Panc1 (cell line): ENCODE measurements at regions not wholly inside any gene's neighbourhood (a gene's known extent, or its start where the extent isn't known, plus 50 kb on each side); places are given as distances from the start of the nearest gene placed in this dataset.

ENCODE experiments used
- POLR2AphosphoS5 ChIP-seq: IDR thresholded peaks from 2 replicates; pipeline ENCODE4 v1.6.1; 2012; ENCODE audit warnings: mild to moderate bottlenecking, low read depth, low read length, moderate library complexity
- SIN3A ChIP-seq: IDR thresholded peaks from 2 replicates; pipeline ENCODE4 v1.6.1; 2012; ENCODE audit warnings: low read depth, mild to moderate bottlenecking, low read length, moderate library complexity, borderline replicate concordance; ENCODE audit not compliant: insufficient read depth
- TCF7L2 ChIP-seq: IDR thresholded peaks from 2 replicates; pipeline ENCODE4 v1.6.1; 2011; ENCODE audit warnings: mild to moderate bottlenecking, low read depth, low read length, inconsistent platforms
- TF ChIP-seq, protein P1 (sequence below): fragments of 450-650 bp; IDR thresholded peaks from 2 replicates; pipeline ENCODE4 v1.5.1; 2017; ENCODE audit warnings: mild to moderate bottlenecking
- TF ChIP-seq, protein P2 (sequence below), 2 experiments: IDR thresholded peaks; 2 replicates each; pipeline ENCODE4 v1.6.1; 2011 to 2012; ENCODE audit warnings: low read depth in 2 of 2, control low read depth in 1 of 2, low read length in 1 of 2, mild to moderate bottlenecking in 1 of 2, moderate library complexity in 1 of 2; ENCODE audit not compliant: insufficient read depth in 1 of 2

DNA sequence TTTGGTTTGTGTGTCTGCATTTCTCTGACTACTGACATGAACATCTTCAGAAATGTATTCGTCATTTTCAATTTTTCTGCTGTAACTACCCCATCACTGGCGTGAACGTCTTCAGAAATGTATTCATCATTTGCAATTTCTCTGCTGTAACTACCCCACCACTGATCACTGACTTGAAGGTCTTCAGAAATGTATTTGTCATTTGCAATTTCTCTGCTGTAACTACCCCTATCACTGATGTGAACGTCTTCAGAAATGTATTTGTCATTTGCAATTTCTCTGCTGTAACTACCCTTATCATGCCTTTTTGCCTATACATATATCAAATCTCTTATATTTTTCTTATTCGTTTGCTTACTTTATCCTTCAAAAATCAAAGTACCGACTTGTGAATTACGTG, 274.0 kb downstream of the EFNB2 start:
- TF ChIP-seq, protein P1, sequence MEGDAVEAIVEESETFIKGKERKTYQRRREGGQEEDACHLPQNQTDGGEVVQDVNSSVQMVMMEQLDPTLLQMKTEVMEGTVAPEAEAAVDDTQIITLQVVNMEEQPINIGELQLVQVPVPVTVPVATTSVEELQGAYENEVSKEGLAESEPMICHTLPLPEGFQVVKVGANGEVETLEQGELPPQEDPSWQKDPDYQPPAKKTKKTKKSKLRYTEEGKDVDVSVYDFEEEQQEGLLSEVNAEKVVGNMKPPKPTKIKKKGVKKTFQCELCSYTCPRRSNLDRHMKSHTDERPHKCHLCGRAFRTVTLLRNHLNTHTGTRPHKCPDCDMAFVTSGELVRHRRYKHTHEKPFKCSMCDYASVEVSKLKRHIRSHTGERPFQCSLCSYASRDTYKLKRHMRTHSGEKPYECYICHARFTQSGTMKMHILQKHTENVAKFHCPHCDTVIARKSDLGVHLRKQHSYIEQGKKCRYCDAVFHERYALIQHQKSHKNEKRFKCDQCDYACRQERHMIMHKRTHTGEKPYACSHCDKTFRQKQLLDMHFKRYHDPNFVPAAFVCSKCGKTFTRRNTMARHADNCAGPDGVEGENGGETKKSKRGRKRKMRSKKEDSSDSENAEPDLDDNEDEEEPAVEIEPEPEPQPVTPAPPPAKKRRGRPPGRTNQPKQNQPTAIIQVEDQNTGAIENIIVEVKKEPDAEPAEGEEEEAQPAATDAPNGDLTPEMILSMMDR: no peak
- TF ChIP-seq POLR2AphosphoS5 (no peak), TCF7L2 (no peak), SIN3A (no peak)
- TF ChIP-seq, protein P2, sequence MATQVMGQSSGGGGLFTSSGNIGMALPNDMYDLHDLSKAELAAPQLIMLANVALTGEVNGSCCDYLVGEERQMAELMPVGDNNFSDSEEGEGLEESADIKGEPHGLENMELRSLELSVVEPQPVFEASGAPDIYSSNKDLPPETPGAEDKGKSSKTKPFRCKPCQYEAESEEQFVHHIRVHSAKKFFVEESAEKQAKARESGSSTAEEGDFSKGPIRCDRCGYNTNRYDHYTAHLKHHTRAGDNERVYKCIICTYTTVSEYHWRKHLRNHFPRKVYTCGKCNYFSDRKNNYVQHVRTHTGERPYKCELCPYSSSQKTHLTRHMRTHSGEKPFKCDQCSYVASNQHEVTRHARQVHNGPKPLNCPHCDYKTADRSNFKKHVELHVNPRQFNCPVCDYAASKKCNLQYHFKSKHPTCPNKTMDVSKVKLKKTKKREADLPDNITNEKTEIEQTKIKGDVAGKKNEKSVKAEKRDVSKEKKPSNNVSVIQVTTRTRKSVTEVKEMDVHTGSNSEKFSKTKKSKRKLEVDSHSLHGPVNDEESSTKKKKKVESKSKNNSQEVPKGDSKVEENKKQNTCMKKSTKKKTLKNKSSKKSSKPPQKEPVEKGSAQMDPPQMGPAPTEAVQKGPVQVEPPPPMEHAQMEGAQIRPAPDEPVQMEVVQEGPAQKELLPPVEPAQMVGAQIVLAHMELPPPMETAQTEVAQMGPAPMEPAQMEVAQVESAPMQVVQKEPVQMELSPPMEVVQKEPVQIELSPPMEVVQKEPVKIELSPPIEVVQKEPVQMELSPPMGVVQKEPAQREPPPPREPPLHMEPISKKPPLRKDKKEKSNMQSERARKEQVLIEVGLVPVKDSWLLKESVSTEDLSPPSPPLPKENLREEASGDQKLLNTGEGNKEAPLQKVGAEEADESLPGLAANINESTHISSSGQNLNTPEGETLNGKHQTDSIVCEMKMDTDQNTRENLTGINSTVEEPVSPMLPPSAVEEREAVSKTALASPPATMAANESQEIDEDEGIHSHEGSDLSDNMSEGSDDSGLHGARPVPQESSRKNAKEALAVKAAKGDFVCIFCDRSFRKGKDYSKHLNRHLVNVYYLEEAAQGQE (IDR thresholded peaks at IDR 0.05; ENCODE audit: insufficient read depth in 1 of 2, low read depth in 2 of 2, low read length in 1 of 2): no peak
